Lower leg skin (tissue), 3 donors: ENCODE measurements at regions not wholly inside any gene's neighbourhood (a gene's known extent, or its start where the extent isn't known, plus 50 kb on each side); places are given as distances from the start of the nearest gene placed in this dataset.

Experiments
- POLR2A ChIP-seq, 2 donors: fragments of 450-650 bp; IDR thresholded peaks; one replicate each; pipeline ENCODE4 v1.6.1; 2016 to 2017; ENCODE audit warnings: antibody characterized with exemption in 2 of 2, mild to moderate bottlenecking in 1 of 2, moderate library complexity in 1 of 2
- TF ChIP-seq, protein P1 (sequence below), 3 donors: fragments of 450-650 bp; IDR thresholded peaks; one replicate each; pipeline ENCODE4 v1.5.1; 2016; ENCODE audit warnings: antibody characterized with exemption in 3 of 3, mild to moderate bottlenecking in 3 of 3, moderate library complexity in 2 of 3

DNA sequence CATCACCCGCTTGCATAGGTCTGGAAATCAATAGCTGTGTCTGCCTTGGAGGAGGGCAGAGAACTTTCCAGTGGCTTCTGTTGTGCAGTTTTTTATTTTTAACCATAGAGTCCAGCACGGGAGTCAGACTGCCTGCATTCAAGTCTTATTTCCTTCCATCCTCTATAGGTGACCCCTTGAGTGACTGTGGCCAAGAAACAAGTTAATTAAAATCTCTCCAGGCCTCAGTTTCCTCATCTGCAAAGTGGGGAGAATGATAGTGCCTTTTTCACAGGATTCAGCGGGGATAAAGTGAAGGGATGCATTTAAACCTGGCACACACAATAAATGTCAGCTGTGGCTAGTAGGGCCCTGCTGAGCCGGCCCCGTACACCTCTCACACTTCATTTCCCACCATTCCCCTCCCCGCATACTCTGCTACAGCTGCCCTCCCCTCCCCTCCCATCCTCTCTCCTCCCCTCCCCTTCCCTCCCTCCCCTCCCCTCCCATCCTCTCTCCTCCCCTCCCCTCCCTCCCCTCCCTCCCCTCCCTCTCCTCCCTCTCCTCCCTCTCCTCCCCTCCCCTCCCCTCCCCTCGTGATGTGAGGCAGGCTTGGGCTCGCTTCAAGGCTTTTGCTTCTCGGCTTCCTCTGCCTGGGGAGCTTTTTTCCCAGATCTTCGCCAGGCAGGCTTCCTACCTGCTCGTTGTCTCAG is 150.5 kb downstream of the TFAP2C start:
- TF ChIP-seq POLR2A (IDR thresholded peaks at IDR 0.05): no peak
- TF ChIP-seq, protein P1, sequence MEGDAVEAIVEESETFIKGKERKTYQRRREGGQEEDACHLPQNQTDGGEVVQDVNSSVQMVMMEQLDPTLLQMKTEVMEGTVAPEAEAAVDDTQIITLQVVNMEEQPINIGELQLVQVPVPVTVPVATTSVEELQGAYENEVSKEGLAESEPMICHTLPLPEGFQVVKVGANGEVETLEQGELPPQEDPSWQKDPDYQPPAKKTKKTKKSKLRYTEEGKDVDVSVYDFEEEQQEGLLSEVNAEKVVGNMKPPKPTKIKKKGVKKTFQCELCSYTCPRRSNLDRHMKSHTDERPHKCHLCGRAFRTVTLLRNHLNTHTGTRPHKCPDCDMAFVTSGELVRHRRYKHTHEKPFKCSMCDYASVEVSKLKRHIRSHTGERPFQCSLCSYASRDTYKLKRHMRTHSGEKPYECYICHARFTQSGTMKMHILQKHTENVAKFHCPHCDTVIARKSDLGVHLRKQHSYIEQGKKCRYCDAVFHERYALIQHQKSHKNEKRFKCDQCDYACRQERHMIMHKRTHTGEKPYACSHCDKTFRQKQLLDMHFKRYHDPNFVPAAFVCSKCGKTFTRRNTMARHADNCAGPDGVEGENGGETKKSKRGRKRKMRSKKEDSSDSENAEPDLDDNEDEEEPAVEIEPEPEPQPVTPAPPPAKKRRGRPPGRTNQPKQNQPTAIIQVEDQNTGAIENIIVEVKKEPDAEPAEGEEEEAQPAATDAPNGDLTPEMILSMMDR (IDR thresholded peaks at IDR 0.05): no peak
